ENCODE measurements at regions not wholly inside any gene's neighbourhood (a gene's known extent, or its start where the extent isn't known, plus 50 kb on each side); places are given as distances from the start of the nearest gene placed in this dataset.

- Histone ChIP-seq H2AFZ (ENCODE audit: low read length) (no peak overlapping the region), H3K79me2 (ENCODE audit: insufficient read depth, low read depth, low read length) (no peaks in the 10 kb centered on the region), H3K4me3 (ENCODE audit: low read depth, low read length, poor library complexity, severe bottlenecking) (no peak overlapping the region), H3K36me3 (ENCODE audit: insufficient read depth, low read length) (no peaks in the 10 kb centered on the region), H3K9me2 (ENCODE audit: insufficient read depth, low read length) (no peaks in the 10 kb centered on the region), H3K4me1 (ENCODE audit: insufficient read depth, low read length, poor library complexity, severe bottlenecking) (no peaks in the 10 kb centered on the region), H3K4me2 (ENCODE audit: low read length) (no peak overlapping the region), H3K9me3 (ENCODE audit: low read length) (no peaks in the 10 kb centered on the region), H4K20me1 (ENCODE audit: insufficient read depth, low read length) (no peaks in the 10 kb centered on the region), H3K27ac (ENCODE audit: low read depth, low read length, poor library complexity, severe bottlenecking) (no peak overlapping the region)
- intact Hi-C loops (cut with micrococcal nuclease; ENCODE audit: unreplicated experiment), result no loop called here
- POLR2A ChIA-PET, result interaction anchor here (0.7 to 1.0 kb wide), 2 partner anchors 23 to 327 kb away, joined by 3 read pairs; partner anchors contain the start of gene BTG1
- CTCF ChIA-PET (ENCODE audit: unreplicated experiment), result no interaction called here
- no peak for DNase-seq (ENCODE audit: low spot score)
- no TSS peak for BruUV-seq (replicated peaks)
- TF ChIP-seq CTCF (conservative IDR thresholded peaks at IDR 0.05; ENCODE audit: low read length), result no peak
- no peak for TF ChIP-seq EZH2phosphoT487 (IDR thresholded peaks at IDR 0.05; ENCODE audit: borderline replicate concordance, low read depth, low read length)
Observed at GRCh38 chr12:91818227-91819131, 327.2 kb downstream of the BTG1 start.

- H4K20me1 ChIP-seq (ENCODE audit: insufficient read depth, low read length), result no peaks in the 10 kb centered on the region
- DNase-seq (ENCODE audit: low spot score), result no peak
- intact Hi-C loops (cut with micrococcal nuclease; ENCODE audit: unreplicated experiment), result no loop called here
- no TSS peak for BruUV-seq (replicated peaks)
- no peaks in the 10 kb centered on the region for H3K79me2 ChIP-seq (ENCODE audit: insufficient read depth, low read depth, low read length)
- no peaks in the 10 kb centered on the region for H3K36me3 ChIP-seq (ENCODE audit: insufficient read depth, low read length)
- CTCF ChIA-PET (ENCODE audit: unreplicated experiment), result no interaction called here
- H3K4me3 ChIP-seq (ENCODE audit: low read depth, low read length, poor library complexity, severe bottlenecking), result no peak overlapping the region
- no peak overlapping the region for H3K27ac ChIP-seq (ENCODE audit: low read depth, low read length, poor library complexity, severe bottlenecking)
- no peak overlapping the region for H2AFZ ChIP-seq (ENCODE audit: low read length)
- no peaks in the 10 kb centered on the region for H3K9me3 ChIP-seq (ENCODE audit: low read length)
- TF ChIP-seq CTCF (conservative IDR thresholded peaks at IDR 0.05; ENCODE audit: low read length) (no peak), EZH2phosphoT487 (IDR thresholded peaks at IDR 0.05; ENCODE audit: borderline replicate concordance, low read depth, low read length) (no peak)
- no peaks in the 10 kb centered on the region for H3K9me2 ChIP-seq (ENCODE audit: insufficient read depth, low read length)
- POLR2A ChIA-PET, result no interaction called here
- no peak overlapping the region for H3K4me2 ChIP-seq (ENCODE audit: low read length)
- H3K4me1 ChIP-seq (ENCODE audit: insufficient read depth, low read length, poor library complexity, severe bottlenecking), result no peaks in the 10 kb centered on the region
Observed at GRCh38 chr12:91817517-91817916, 328.1 kb downstream of the BTG1 start.

GRCh38 chr12:91813701-91814100 is 331.9 kb downstream of the BTG1 start:
- POLR2A ChIA-PET, result no interaction called here
- H3K9me2 ChIP-seq (ENCODE audit: insufficient read depth, low read length), result no peaks in the 10 kb centered on the region
- H4K20me1 ChIP-seq (ENCODE audit: insufficient read depth, low read length), result no peaks in the 10 kb centered on the region
- no peak overlapping the region for H3K4me2 ChIP-seq (ENCODE audit: low read length)
- H3K79me2 ChIP-seq (ENCODE audit: insufficient read depth, low read depth, low read length), result no peaks in the 10 kb centered on the region
- H3K27ac ChIP-seq (ENCODE audit: low read depth, low read length, poor library complexity, severe bottlenecking), result no peak overlapping the region
- no peak for DNase-seq (ENCODE audit: low spot score)
- H2AFZ ChIP-seq (ENCODE audit: low read length), result no peak overlapping the region
- H3K36me3 ChIP-seq (ENCODE audit: insufficient read depth, low read length), result no peaks in the 10 kb centered on the region
- intact Hi-C loops (cut with micrococcal nuclease; ENCODE audit: unreplicated experiment), result loop anchor here (5.0 kb wide), 2 partner anchors 329 to 594 kb away; no protein-coding TSS in a partner anchor
- H3K4me3 ChIP-seq (ENCODE audit: low read depth, low read length, poor library complexity, severe bottlenecking), result no peak overlapping the region
- no peaks in the 10 kb centered on the region for H3K4me1 ChIP-seq (ENCODE audit: insufficient read depth, low read length, poor library complexity, severe bottlenecking)
- BruUV-seq (replicated peaks), result no TSS peak
- no peaks in the 10 kb centered on the region for H3K9me3 ChIP-seq (ENCODE audit: low read length)
- no peak for TF ChIP-seq EZH2phosphoT487 (IDR thresholded peaks at IDR 0.05; ENCODE audit: borderline replicate concordance, low read depth, low read length)
- CTCF ChIA-PET (ENCODE audit: unreplicated experiment), result no interaction called here
